GM23338 (cell line): ENCODE measurements at regions not wholly inside any gene's neighbourhood (a gene's known extent, or its start where the extent isn't known, plus 50 kb on each side); places are given as distances from the start of the nearest gene placed in this dataset.

Experiments used
- ATAC-seq: fragments of 200-7000 bp; cut with Tn5 transposase; 3 replicates; pipeline ENCODE4 v1.9.1; 2020
- DNase-seq: peaks from one replicate; pipeline ENCODE4 v3.0.0-alpha.2; 2015; ENCODE audit warnings: low spot score
- H2AFZ ChIP-seq: fragments of 200-600 bp; sonication (generic); 2 replicates; pipeline ENCODE4 v1.8.0; 2016; ENCODE audit warnings: antibody characterized with exemption, mild to moderate bottlenecking, moderate library complexity
- H3F3A ChIP-seq: fragments of 200-600 bp; sonication (generic); replicated peaks from 2 replicates; pipeline ENCODE4 v1.8.0; 2017; ENCODE audit warnings: antibody characterized with exemption, mixed run types, low read depth
- H3K27ac ChIP-seq: fragments of 200-600 bp; sonication (generic); 2 replicates; pipeline ENCODE4 v1.6.1; 2016; ENCODE audit warnings: low read depth
- H3K27me3 ChIP-seq: fragments of 200-600 bp; sonication (generic); 2 replicates; pipeline ENCODE4 v1.8.0; 2016; ENCODE audit warnings: mild to moderate bottlenecking, mixed run types, moderate library complexity; ENCODE audit not compliant: insufficient read depth
- H3K36me3 ChIP-seq: fragments of 200-600 bp; sonication (generic); 2 replicates; pipeline ENCODE4 v1.8.0; 2016; ENCODE audit warnings: mild to moderate bottlenecking; ENCODE audit not compliant: insufficient read depth
- H3K4me1 ChIP-seq: fragments of 200-600 bp; sonication (generic); 2 replicates; pipeline ENCODE4 v1.8.0; 2016; ENCODE audit warnings: mild to moderate bottlenecking, moderate library complexity; ENCODE audit not compliant: insufficient read depth
- H3K4me2 ChIP-seq: fragments of 200-600 bp; sonication (generic); 2 replicates; pipeline ENCODE4 v1.7.1; 2017; ENCODE audit warnings: mixed run types
- H3K4me3 ChIP-seq: fragments of 200-600 bp; sonication (generic); 2 replicates; pipeline ENCODE4 v1.6.1; 2016; ENCODE audit warnings: mixed run types
- H3K79me2 ChIP-seq: fragments of 200-600 bp; sonication (generic); replicated peaks from 2 replicates; pipeline ENCODE4 v1.8.0; 2017; ENCODE audit warnings: mild to moderate bottlenecking; ENCODE audit not compliant: insufficient read depth
- H3K9me2 ChIP-seq: fragments of 200-600 bp; sonication (generic); 2 replicates; pipeline ENCODE4 v1.8.0; 2017; ENCODE audit not compliant: insufficient read depth
- H4K20me1 ChIP-seq: fragments of 200-600 bp; sonication (generic); replicated peaks from 2 replicates; pipeline ENCODE4 v1.8.0; 2017; ENCODE audit warnings: mild to moderate bottlenecking; ENCODE audit not compliant: insufficient read depth
- H3K27ac Mint-ChIP-seq: 2 replicates; pipeline ENCODE4 v1.8.0; 2020; ENCODE audit warnings: inconsistent platforms, mild to moderate bottlenecking, moderate library complexity, mixed read lengths
- H3K27me3 Mint-ChIP-seq: 3 replicates; pipeline ENCODE4 v1.8.0; 2022; ENCODE audit warnings: low read depth, mild to moderate bottlenecking, moderate library complexity, mixed read lengths, inconsistent platforms; ENCODE audit not compliant: insufficient read depth, poor library complexity
- H3K36me3 Mint-ChIP-seq: 3 replicates; pipeline ENCODE4 v1.8.0; 2021; ENCODE audit warnings: low read depth, mild to moderate bottlenecking, inconsistent platforms, moderate library complexity, mixed read lengths
- H3K4me1 Mint-ChIP-seq: 3 replicates; pipeline ENCODE4 v1.8.0; 2020; ENCODE audit warnings: mild to moderate bottlenecking, inconsistent platforms, mixed read lengths
- H3K4me3 Mint-ChIP-seq: 3 replicates; pipeline ENCODE4 v1.8.0; 2021; ENCODE audit warnings: moderate library complexity, mild to moderate bottlenecking, inconsistent platforms, mixed read lengths
- H3K9me3 Mint-ChIP-seq: 3 replicates; pipeline ENCODE4 v1.8.0; 2020; ENCODE audit warnings: moderate library complexity, mild to moderate bottlenecking, inconsistent platforms, mixed read lengths
- CREB1 ChIP-seq: fragments of 250-450 bp; sonication (Bioruptor Pico); IDR thresholded peaks from 2 replicates; pipeline ENCODE4 v1.5.0; 2020; ENCODE audit warnings: low read depth, mild to moderate bottlenecking, moderate library complexity
- CTCF ChIP-seq, 2 experiments: fragments of 200-600 bp in 1 of 2; sonication (generic) in 1 of 2; conservative IDR thresholded peaks; 2 replicates each; pipeline versions ENCODE4 v1.5.1 to v1.6.1; 2016 to 2017; ENCODE audit warnings: antibody characterized with exemption in 2 of 2, low read depth in 2 of 2, mild to moderate bottlenecking in 2 of 2, moderate library complexity in 1 of 2
- EZH2phosphoT487 ChIP-seq: fragments of 200-600 bp; sonication (generic); IDR thresholded peaks from one replicate; pipeline ENCODE4 v1.8.1; 2018; ENCODE audit warnings: antibody characterized with exemption; ENCODE audit not compliant: unreplicated experiment
- JUNB ChIP-seq: IDR thresholded peaks from one replicate; pipeline ENCODE4 v1.6.1; 2016; ENCODE audit warnings: antibody characterized with exemption; ENCODE audit not compliant: unreplicated experiment
- NANOG ChIP-seq: IDR thresholded peaks from 2 replicates; pipeline ENCODE4 v1.6.1; 2016; ENCODE audit warnings: antibody characterized with exemption, borderline replicate concordance
- POLR2AphosphoS5 ChIP-seq: IDR thresholded peaks from 2 replicates; pipeline ENCODE4 v1.6.1; 2016; ENCODE audit warnings: antibody characterized with exemption, low read depth
- STAT1 ChIP-seq: IDR thresholded peaks from one replicate; pipeline ENCODE4 v1.6.1; 2016; ENCODE audit warnings: antibody characterized with exemption; ENCODE audit not compliant: unreplicated experiment
- ZNF114 ChIP-seq: fragments of 250-450 bp; sonication (Bioruptor Pico); IDR thresholded peaks from 2 replicates; pipeline ENCODE4 v1.5.0; 2020; ENCODE audit warnings: mild to moderate bottlenecking, moderate library complexity
- ZNF331 ChIP-seq: fragments of 250-450 bp; sonication (Bioruptor Pico); IDR thresholded peaks from 2 replicates; pipeline ENCODE4 v1.5.0; 2020; ENCODE audit warnings: low read depth, mild to moderate bottlenecking, moderate library complexity
- TF ChIP-seq, protein P1 (sequence below): IDR thresholded peaks from one replicate; pipeline ENCODE4 v1.6.1; 2018; ENCODE audit warnings: antibody characterized with exemption; ENCODE audit not compliant: unreplicated experiment
- TF ChIP-seq, protein P2 (sequence below): IDR thresholded peaks from 2 replicates; pipeline ENCODE4 v1.6.1; 2016; ENCODE audit warnings: antibody characterized with exemption

DNA sequence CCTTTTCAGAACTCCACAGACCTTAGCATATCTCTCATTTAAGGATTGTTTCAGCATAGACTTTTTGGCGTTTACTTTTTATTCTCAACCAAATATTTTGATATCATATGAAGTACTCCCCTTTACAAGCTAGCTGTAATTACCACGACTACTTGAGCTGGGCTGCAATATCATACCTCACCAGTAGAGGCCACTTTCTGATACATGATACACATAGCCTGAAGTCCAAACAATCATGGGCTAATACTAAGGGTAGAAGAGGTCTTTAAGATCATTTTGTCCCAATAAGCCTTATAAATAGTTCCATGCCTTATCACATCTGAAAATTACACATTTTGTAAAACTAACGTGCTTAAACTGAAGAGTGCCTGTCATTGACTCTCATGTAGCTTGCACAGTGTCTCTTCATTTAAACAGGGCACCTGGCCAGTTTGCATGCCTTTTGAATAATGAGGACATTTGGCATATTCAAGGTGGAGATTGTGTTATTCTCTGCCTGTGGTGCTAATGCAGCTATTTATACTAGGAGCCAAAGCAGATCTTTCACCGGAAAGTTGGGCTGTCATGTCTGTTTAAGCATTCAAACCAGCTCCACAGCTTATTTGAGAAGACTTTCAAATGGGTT is 403.7 kb upstream of the ZMIZ1 start:
- Histone ChIP-seq H3K27ac (no peak overlapping the region), H3K4me1 (no peaks in the 10 kb centered on the region), H3K27me3 (no peaks in the 10 kb centered on the region), H3K9me2 (no peaks in the 10 kb centered on the region; the same call in 1 of the 2 replicates), H3F3A (no peaks in the 10 kb centered on the region), H3K4me3 (no peak overlapping the region), H3K79me2 (no peaks in the 10 kb centered on the region), H2AFZ (no peak overlapping the region), H3K4me2 (no peak overlapping the region), H3K36me3 (peaks cover 3% of the 10 kb centered on the region; the same call in 1 of the 2 replicates), H4K20me1 (no peaks in the 10 kb centered on the region)
- TF ChIP-seq, protein P1, sequence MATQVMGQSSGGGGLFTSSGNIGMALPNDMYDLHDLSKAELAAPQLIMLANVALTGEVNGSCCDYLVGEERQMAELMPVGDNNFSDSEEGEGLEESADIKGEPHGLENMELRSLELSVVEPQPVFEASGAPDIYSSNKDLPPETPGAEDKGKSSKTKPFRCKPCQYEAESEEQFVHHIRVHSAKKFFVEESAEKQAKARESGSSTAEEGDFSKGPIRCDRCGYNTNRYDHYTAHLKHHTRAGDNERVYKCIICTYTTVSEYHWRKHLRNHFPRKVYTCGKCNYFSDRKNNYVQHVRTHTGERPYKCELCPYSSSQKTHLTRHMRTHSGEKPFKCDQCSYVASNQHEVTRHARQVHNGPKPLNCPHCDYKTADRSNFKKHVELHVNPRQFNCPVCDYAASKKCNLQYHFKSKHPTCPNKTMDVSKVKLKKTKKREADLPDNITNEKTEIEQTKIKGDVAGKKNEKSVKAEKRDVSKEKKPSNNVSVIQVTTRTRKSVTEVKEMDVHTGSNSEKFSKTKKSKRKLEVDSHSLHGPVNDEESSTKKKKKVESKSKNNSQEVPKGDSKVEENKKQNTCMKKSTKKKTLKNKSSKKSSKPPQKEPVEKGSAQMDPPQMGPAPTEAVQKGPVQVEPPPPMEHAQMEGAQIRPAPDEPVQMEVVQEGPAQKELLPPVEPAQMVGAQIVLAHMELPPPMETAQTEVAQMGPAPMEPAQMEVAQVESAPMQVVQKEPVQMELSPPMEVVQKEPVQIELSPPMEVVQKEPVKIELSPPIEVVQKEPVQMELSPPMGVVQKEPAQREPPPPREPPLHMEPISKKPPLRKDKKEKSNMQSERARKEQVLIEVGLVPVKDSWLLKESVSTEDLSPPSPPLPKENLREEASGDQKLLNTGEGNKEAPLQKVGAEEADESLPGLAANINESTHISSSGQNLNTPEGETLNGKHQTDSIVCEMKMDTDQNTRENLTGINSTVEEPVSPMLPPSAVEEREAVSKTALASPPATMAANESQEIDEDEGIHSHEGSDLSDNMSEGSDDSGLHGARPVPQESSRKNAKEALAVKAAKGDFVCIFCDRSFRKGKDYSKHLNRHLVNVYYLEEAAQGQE = no peak
- TF ChIP-seq POLR2AphosphoS5 (no peak), JUNB (no peak), CREB1 (CRISPR knock-in tag) (no peak), NANOG (no peak), CTCF (conservative IDR thresholded peaks at IDR 0.05; ENCODE audit: low read depth in 2 of 2) (peak; percentile 65 to 74)
- Mint-ChIP-seq H3K27me3 (no peaks in the 10 kb centered on the region), H3K4me3 (no peak overlapping the region), H3K4me1 (no peaks in the 10 kb centered on the region), H3K36me3 (peaks cover 11% of the 10 kb centered on the region), H3K9me3 (peaks cover 24% of the 10 kb centered on the region), H3K27ac (no peak overlapping the region)
- ATAC-seq (no peak), DNase-seq (peak; percentile 56)

DNA sequence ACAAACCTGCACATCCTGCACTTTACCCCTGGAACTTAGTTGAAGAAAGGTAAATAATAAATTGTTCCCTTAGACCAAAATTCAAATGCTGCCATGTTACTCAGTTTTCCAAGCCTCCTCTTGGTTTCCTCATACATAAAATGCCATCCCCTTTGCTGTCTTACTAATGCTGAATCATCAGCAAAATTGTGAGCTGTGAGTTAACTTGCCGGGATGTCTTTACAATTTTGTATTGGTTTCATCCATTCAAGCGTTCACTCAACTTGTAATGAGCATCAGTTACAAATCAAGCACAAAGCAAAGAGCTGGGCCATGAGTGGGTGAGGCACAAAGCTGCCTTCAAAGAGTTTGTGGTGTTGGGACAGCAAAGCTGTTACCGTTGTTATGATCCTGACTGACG is 395.8 kb upstream of the ZMIZ1 start:
- H3F3A ChIP-seq = no peaks in the 10 kb centered on the region
- ATAC-seq (no peak), DNase-seq (no peak)
- Mint-ChIP-seq H3K4me1 (no peaks in the 10 kb centered on the region), H3K36me3 (no peaks in the 10 kb centered on the region), H3K27ac (no peak overlapping the region), H3K27me3 (peaks cover 2% of the 10 kb centered on the region), H3K4me3 (no peak overlapping the region), H3K9me3 (peaks cover 11% of the 10 kb centered on the region; the same call in 2 of the 3 replicates)
- no peaks in the 10 kb centered on the region for H3K9me2 ChIP-seq
- H3K27ac ChIP-seq = no peak overlapping the region
- no peaks in the 10 kb centered on the region for H3K27me3 ChIP-seq
- no peaks in the 10 kb centered on the region for H3K36me3 ChIP-seq
- H2AFZ ChIP-seq = no peak overlapping the region
- no peaks in the 10 kb centered on the region for H4K20me1 ChIP-seq
- H3K4me2 ChIP-seq = no peak overlapping the region
- H3K4me3 ChIP-seq = no peak overlapping the region
- no peaks in the 10 kb centered on the region for H3K79me2 ChIP-seq
- H3K4me1 ChIP-seq = no peaks in the 10 kb centered on the region
- TF ChIP-seq CREB1 (CRISPR knock-in tag) (no peak), ZNF114 (CRISPR knock-in tag) (no peak), NANOG (no peak), JUNB (no peak), EZH2phosphoT487 (no peak), STAT1 (no peak), ZNF331 (no peak)
- TF ChIP-seq, protein P2, sequence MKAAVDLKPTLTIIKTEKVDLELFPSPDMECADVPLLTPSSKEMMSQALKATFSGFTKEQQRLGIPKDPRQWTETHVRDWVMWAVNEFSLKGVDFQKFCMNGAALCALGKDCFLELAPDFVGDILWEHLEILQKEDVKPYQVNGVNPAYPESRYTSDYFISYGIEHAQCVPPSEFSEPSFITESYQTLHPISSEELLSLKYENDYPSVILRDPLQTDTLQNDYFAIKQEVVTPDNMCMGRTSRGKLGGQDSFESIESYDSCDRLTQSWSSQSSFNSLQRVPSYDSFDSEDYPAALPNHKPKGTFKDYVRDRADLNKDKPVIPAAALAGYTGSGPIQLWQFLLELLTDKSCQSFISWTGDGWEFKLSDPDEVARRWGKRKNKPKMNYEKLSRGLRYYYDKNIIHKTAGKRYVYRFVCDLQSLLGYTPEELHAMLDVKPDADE = no peak
- TF ChIP-seq, protein P1 = no peak
